A549 (cell line): ENCODE measurements at regions not wholly inside any gene's neighbourhood (a gene's known extent, or its start where the extent isn't known, plus 50 kb on each side); places are given as distances from the start of the nearest gene placed in this dataset.

Source experiments
- ATAC-seq, 2 experiments: fragments of 200-7000 bp in 1 of 2; fragments of >200 bp in 1 of 2; cut with Nextera tagmentation in 1 of 2; cut with Tn5 transposase in 1 of 2; 3 replicates each; pipeline versions ENCODE4 v1.8.0 to v1.9.1; 2018 to 2020; ENCODE audit warnings: mild to moderate bottlenecking in 1 of 2, moderate library complexity in 1 of 2
- CTCF ChIA-PET: fragments of 300-600 bp; sonication (Branson Sonifier 250); formaldehyde crosslinking; extraction: SDS; loops from one replicate; lab custom pipeline; 2021; ENCODE audit warnings: antibody characterized with exemption, inconsistent platforms; lab: Yijun Ruan, JAX
- POLR2A ChIA-PET: fragments of 350-600 bp; formaldehyde crosslinking; extraction: SDS; loops from one replicate; lab custom pipeline; 2021; ENCODE audit warnings: antibody characterized with exemption, inconsistent platforms; lab: Yijun Ruan, JAX
- DNase-seq, 2 experiments: peaks; one replicate each; pipeline versions ENCODE4 v3.0.0 to v3.0.0-alpha.2; 2011 to 2016; ENCODE audit warnings: low read depth in 1 of 2, low spot score in 1 of 2
- FAIRE-seq: peaks from 2 replicates; lab custom pipeline; 2011; peaks lifted over from hg19 to GRCh38; lab: Jason Lieb, UNC
- H3K27ac ChIP-seq, 2 experiments: fragments of >200 bp; sonication (Bioruptor Twin); formaldehyde crosslinking; 3 replicates each; pipeline ENCODE4 v1.5.1; 2016 to 2017
- H3K4me1 ChIP-seq: fragments of >200 bp; sonication (Bioruptor Twin); formaldehyde crosslinking; 3 replicates; pipeline ENCODE4 v1.6.1; 2016
- H3K4me2 ChIP-seq: fragments of >200 bp; sonication (Bioruptor Twin); formaldehyde crosslinking; 3 replicates; pipeline ENCODE4 v1.6.1; 2016
- H3K4me3 ChIP-seq: fragments of >200 bp; sonication (Bioruptor Twin); formaldehyde crosslinking; 3 replicates; pipeline ENCODE4 v1.5.1; 2016
- H3K9me3 ChIP-seq: fragments of >200 bp; sonication (Bioruptor Twin); formaldehyde crosslinking; 3 replicates; pipeline ENCODE4 v1.6.1; 2016
- CBX8 ChIP-seq: fragments of 200-600 bp; sonication (generic); IDR thresholded peaks from 2 replicates; pipeline ENCODE4 v1.6.1; 2016
- CHD4 ChIP-seq: fragments of 200-600 bp; sonication (generic); IDR thresholded peaks from 2 replicates; pipeline ENCODE4 v1.6.1; 2016; ENCODE audit warnings: antibody characterized with exemption, mild to moderate bottlenecking, borderline replicate concordance
- EHF ChIP-seq: fragments of 250-450 bp; sonication (Bioruptor Pico); IDR thresholded peaks from 2 replicates; pipeline ENCODE4 v1.5.0; 2020; ENCODE audit warnings: mild to moderate bottlenecking
- GATA3 ChIP-seq: IDR thresholded peaks from 2 replicates; pipeline ENCODE4 v1.6.1; 2012; ENCODE audit warnings: borderline replicate concordance
- HOXA7 ChIP-seq: fragments of 250-450 bp; sonication (Bioruptor Pico); IDR thresholded peaks from 2 replicates; pipeline ENCODE4 v1.5.0; 2020; ENCODE audit warnings: mild to moderate bottlenecking, moderate library complexity
- HOXB13 ChIP-seq: fragments of 250-450 bp; sonication (Bioruptor Pico); IDR thresholded peaks from 2 replicates; pipeline ENCODE4 v1.5.0; 2020; ENCODE audit warnings: low read depth, mild to moderate bottlenecking, moderate library complexity
- HOXB5 ChIP-seq: fragments of 250-450 bp; sonication (Bioruptor Pico); IDR thresholded peaks from 2 replicates; pipeline ENCODE4 v1.5.0; 2020; ENCODE audit warnings: mild to moderate bottlenecking, moderate library complexity
- KDM1A ChIP-seq: fragments of 200-600 bp; sonication (generic); IDR thresholded peaks from 2 replicates; pipeline ENCODE4 v1.6.1; 2016; ENCODE audit warnings: low read depth, mild to moderate bottlenecking
- MYC ChIP-seq: IDR thresholded peaks from 2 replicates; pipeline ENCODE4 v1.6.1; 2012; ENCODE audit warnings: mild to moderate bottlenecking, inconsistent platforms, low read length, improper control_type of control experiment, borderline replicate concordance
- NR3C1 ChIP-seq: fragments of >200 bp; sonication (Bioruptor Twin); formaldehyde crosslinking; IDR thresholded peaks from 3 replicates; pipeline ENCODE4 v1.6.1; 2017
- SMC3 ChIP-seq: fragments of >200 bp; sonication (Bioruptor Twin); formaldehyde crosslinking; IDR thresholded peaks from 3 replicates; pipeline ENCODE4 v1.6.1; 2018; ENCODE audit warnings: inconsistent platforms
- TFCP2L1 ChIP-seq: fragments of 250-450 bp; sonication (Bioruptor Pico); IDR thresholded peaks from 2 replicates; pipeline ENCODE4 v1.5.0; 2021; ENCODE audit warnings: mild to moderate bottlenecking
- WGBS: methylation state at CpG from one replicate; pipeline ENCODE4 v1.1.6; 2017; ENCODE audit errors: missing lambda C conversion rate; 5-methylcytosine and 5-hydroxymethylcytosine counted together
- TF ChIP-seq, protein P1 (sequence below): fragments of 250-450 bp; sonication (Bioruptor Pico); IDR thresholded peaks from 2 replicates; pipeline ENCODE4 v1.5.0; 2021; ENCODE audit warnings: mild to moderate bottlenecking, moderate library complexity, borderline replicate concordance
- TF ChIP-seq, protein P2 (sequence below): IDR thresholded peaks from 2 replicates; pipeline ENCODE4 v1.6.1; 2012
- TF ChIP-seq, protein P3 (sequence below): fragments of >200 bp; sonication (Bioruptor Twin); formaldehyde crosslinking; IDR thresholded peaks from 3 replicates; pipeline ENCODE4 v1.6.1; 2016
- TF ChIP-seq, protein P4 (sequence below): fragments of 150-350 bp; IDR thresholded peaks from 2 replicates; pipeline ENCODE4 v1.6.1; 2014; ENCODE audit warnings: low read depth, mild to moderate bottlenecking, low read length

DNA sequence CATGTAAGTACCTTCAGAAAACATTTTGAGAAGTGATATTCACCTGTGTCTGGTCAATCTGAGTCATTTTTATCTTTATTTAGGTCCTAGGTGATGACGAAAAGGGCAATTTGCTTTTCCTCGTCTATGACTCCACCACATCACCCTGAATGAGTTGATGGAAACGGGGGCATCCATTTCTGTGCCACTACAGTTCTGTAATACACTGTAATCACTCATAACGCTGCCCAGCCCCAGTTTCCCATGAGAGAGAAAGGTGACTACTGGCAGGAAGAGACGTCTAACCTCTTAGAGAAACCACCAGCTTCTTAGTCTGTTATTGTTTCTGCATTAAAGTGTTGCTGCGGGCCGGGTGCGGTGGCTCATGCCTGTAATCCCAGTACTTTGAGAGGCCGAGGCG, 205.3 kb upstream of the MKLN1 start:
- 88% methylated on average over 10 of the region's 10 CpGs for WGBS
- DNase-seq (no peak), FAIRE-seq (no peak), ATAC-seq (no peak)
- Histone ChIP-seq H3K4me1 (no peaks in the 10 kb centered on the region), H3K4me2 (no peak overlapping the region), H3K4me3 (no peak overlapping the region), H3K9me3 (peaks cover 17% of the 10 kb centered on the region; the same call in 2 of the 3 replicates), H3K27ac (no peak overlapping the region)
- ChIA-PET CTCF (interaction anchor here (0.8 to 1.3 kb wide), 3 partner anchors 13 to 53 kb away, joined by 3 to 6 read pairs (median 5); no protein-coding TSS in a partner anchor), POLR2A (interaction anchor here (0.7 kb wide), 1 partner anchor 11 kb away, joined by 3 read pairs; no protein-coding TSS in a partner anchor)
- TF ChIP-seq EHF (CRISPR knock-in tag) = no peak
- no peak for TF ChIP-seq TFCP2L1 (CRISPR knock-in tag)
- no peak for TF ChIP-seq SMC3
- TF ChIP-seq, protein P1, sequence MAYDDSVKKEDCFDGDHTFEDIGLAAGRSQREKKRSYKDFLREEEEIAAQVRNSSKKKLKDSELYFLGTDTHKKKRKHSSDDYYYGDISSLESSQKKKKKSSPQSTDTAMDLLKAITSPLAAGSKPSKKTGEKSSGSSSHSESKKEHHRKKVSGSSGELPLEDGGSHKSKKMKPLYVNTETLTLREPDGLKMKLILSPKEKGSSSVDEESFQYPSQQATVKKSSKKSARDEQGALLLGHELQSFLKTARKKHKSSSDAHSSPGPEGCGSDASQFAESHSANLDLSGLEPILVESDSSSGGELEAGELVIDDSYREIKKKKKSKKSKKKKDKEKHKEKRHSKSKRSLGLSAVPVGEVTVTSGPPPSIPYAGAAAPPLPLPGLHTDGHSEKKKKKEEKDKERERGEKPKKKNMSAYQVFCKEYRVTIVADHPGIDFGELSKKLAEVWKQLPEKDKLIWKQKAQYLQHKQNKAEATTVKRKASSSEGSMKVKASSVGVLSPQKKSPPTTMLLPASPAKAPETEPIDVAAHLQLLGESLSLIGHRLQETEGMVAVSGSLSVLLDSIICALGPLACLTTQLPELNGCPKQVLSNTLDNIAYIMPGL = no peak

DNA sequence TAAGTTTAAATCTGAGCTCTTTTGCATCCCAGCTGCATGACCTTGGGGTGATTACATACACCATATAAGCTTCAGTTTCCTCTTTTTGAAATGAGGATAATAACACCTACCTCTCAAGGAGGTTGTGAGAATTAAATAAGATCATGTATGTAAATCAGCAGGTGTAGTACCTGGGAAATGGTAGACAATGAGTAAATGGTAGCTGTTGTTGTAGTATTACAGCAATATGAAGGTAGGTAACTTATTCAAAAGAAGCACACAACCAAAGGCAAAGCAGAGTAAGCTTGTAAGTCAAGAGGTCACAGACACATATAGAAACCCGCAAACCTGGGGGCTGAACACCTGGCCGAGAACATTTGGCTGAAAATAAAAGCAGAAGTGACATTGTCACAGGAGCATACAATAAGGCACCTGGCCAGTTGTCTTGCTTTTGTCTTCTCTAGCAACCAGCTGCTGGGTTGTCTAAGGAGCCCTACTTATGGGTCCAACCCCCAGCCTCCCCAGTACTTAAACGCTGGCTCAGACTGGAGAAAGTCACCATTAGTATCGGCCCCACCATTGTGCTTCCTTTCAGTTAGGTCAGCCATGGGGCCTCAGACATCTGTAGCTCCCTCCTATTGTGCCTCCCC, 203.6 kb upstream of the MKLN1 start:
- CTCF ChIA-PET = interaction anchor here (0.6 to 2.8 kb wide), 5 partner anchors 9 to 84 kb away, joined by 3 to 10 read pairs (median 6); no protein-coding TSS in a partner anchor
- no peak overlapping the region for H3K4me3 ChIP-seq
- no peak overlapping the region for H3K27ac ChIP-seq
- TF ChIP-seq CBX8 = no peak
- TF ChIP-seq HOXB13 (CRISPR knock-in tag) = no peak
- no peak for TF ChIP-seq KDM1A
- TF ChIP-seq, protein P2, sequence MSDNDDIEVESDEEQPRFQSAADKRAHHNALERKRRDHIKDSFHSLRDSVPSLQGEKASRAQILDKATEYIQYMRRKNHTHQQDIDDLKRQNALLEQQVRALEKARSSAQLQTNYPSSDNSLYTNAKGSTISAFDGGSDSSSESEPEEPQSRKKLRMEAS = no peak
- peaks cover under 1% of the 10 kb centered on the region; the same call in 2 of the 3 replicates for H3K9me3 ChIP-seq
- FAIRE-seq = no peak
- H3K4me2 ChIP-seq = no peak overlapping the region
- ATAC-seq = no peak; a peak in 1 of 6 replicates
- no peaks in the 10 kb centered on the region for H3K4me1 ChIP-seq
- DNase-seq = no peak
- 99% methylated on average over 4 of the region's 4 CpGs for WGBS
- POLR2A ChIA-PET = interaction anchor here (0.6 kb wide), 1 partner anchor 152 kb away, joined by 4 read pairs; no protein-coding TSS in a partner anchor

DNA sequence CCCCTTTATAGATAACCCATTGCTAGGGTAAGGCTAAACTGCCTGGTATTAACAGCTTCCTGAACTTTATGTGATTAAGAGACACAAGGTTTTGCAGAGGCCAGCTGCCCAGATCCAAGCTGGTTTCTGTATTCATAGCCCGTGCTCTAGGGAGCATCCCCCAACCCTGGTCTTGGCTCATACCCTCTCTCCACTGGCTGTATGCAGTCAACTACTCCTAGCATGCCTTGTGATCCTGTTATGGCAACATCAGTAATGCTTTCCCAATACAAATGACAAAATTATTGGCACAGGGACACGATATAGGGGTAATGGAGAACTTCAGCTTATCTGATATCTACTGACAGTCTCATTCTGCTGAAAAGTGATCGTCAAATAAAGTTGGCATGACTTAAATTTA, 202.8 kb upstream of the MKLN1 start:
- no peak overlapping the region for H3K27ac ChIP-seq
- DNase-seq (no peak), FAIRE-seq (no peak), ATAC-seq (peak in 1 of 2 experiments; percentile 27; a peak in 3 of 6 replicates)
- 90% methylated on average over 3 of the region's 3 CpGs for WGBS
- H3K4me2 ChIP-seq = no peak overlapping the region
- no peak overlapping the region for H3K4me3 ChIP-seq
- CTCF ChIA-PET = interaction anchor here (1.3 to 2.8 kb wide), 4 partner anchors 10 to 85 kb away, joined by 4 to 10 read pairs (median 6); no protein-coding TSS in a partner anchor
- POLR2A ChIA-PET = no interaction called here
- TF ChIP-seq CHD4 = no peak
- TF ChIP-seq GATA3 = no peak
- H3K4me1 ChIP-seq = no peaks in the 10 kb centered on the region
- no peaks in the 10 kb centered on the region for H3K9me3 ChIP-seq

DNA sequence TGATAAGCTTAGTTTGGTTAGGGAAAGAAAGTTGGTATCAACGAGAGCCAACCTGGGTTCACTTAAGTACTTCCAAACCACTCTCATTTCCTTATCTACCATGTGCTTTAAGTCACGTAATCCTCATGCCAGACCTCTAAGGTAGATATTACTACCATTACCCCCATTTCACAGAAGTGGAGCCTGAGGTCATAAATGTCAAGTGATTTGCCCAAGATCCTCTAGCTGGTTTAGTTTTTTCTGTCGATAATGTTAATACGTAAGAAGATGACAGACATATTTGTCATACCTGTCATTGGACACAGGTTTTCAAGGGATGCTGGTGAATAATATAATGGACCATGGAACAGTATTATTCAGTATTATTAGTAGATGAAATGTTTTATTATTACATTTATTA, 197.4 kb upstream of the MKLN1 start:
- peaks cover 20% of the 10 kb centered on the region; the same call in 2 of the 3 replicates for H3K4me1 ChIP-seq
- ATAC-seq (no peak), DNase-seq (no peak), FAIRE-seq (no peak)
- no peak overlapping the region for H3K27ac ChIP-seq
- TF ChIP-seq, protein P1 = no peak
- TF ChIP-seq, protein P3, sequence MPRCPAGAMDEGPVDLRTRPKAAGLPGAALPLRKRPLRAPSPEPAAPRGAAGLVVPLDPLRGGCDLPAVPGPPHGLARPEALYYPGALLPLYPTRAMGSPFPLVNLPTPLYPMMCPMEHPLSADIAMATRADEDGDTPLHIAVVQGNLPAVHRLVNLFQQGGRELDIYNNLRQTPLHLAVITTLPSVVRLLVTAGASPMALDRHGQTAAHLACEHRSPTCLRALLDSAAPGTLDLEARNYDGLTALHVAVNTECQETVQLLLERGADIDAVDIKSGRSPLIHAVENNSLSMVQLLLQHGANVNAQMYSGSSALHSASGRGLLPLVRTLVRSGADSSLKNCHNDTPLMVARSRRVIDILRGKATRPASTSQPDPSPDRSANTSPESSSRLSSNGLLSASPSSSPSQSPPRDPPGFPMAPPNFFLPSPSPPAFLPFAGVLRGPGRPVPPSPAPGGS = no peak
- no peak for TF ChIP-seq MYC
- no peak for TF ChIP-seq NR3C1
- TF ChIP-seq, protein P2 = no peak
- TF ChIP-seq TFCP2L1 (CRISPR knock-in tag) = no peak
- TF ChIP-seq, protein P4, sequence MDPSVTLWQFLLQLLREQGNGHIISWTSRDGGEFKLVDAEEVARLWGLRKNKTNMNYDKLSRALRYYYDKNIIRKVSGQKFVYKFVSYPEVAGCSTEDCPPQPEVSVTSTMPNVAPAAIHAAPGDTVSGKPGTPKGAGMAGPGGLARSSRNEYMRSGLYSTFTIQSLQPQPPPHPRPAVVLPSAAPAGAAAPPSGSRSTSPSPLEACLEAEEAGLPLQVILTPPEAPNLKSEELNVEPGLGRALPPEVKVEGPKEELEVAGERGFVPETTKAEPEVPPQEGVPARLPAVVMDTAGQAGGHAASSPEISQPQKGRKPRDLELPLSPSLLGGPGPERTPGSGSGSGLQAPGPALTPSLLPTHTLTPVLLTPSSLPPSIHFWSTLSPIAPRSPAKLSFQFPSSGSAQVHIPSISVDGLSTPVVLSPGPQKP = no peak
- no peak for TF ChIP-seq CHD4
- TF ChIP-seq HOXA7 (CRISPR knock-in tag) = no peak
- no peak for TF ChIP-seq HOXB5
- no peaks in the 10 kb centered on the region for H3K9me3 ChIP-seq
- CTCF ChIA-PET = no interaction called here
- WGBS = 61% methylated on average over 4 of the region's 4 CpGs
- no peak overlapping the region for H3K4me2 ChIP-seq
- POLR2A ChIA-PET = interaction anchor here (0.6 kb wide), 1 partner anchor 23 kb away, joined by 3 read pairs; no protein-coding TSS in a partner anchor
- no peak overlapping the region for H3K4me3 ChIP-seq
